ENCODE measurements at regions not wholly inside any gene's neighbourhood (a gene's known extent, or its start where the extent isn't known, plus 50 kb on each side); places are given as distances from the start of the nearest gene placed in this dataset.

- no peaks in the 10 kb centered on the region for H3K4me1 ChIP-seq (replicated peaks)
- no peak for TF ChIP-seq CTCF (IDR thresholded peaks at IDR 0.05)
- intact Hi-C loops (cut with DNase I) = no loop called here
- H3K4me3 ChIP-seq = no peak overlapping the region
- H3K27ac ChIP-seq = no peak overlapping the region
- no peaks in the 10 kb centered on the region for H3K36me3 ChIP-seq
- WGBS = 77% methylated on average over 3 of the region's 3 CpGs
- no peaks in the 10 kb centered on the region for H3K27me3 ChIP-seq (replicated peaks; ENCODE audit: insufficient read depth)
- no peak for DNase-seq (ENCODE audit: low spot score)
- no peaks in the 10 kb centered on the region for H3K9me3 ChIP-seq
Observed at GRCh38 chr2:221216636-221217035, 355.5 kb downstream of the EPHA4 start.

- Histone ChIP-seq H3K4me3 (no peak overlapping the region), H3K27me3 (replicated peaks; ENCODE audit: insufficient read depth) (no peaks in the 10 kb centered on the region), H3K27ac (no peak overlapping the region), H3K36me3 (no peaks in the 10 kb centered on the region), H3K4me1 (replicated peaks) (no peaks in the 10 kb centered on the region), H3K9me3 (no peaks in the 10 kb centered on the region)
- no peak for DNase-seq (ENCODE audit: low spot score)
- WGBS = 100% methylated on average over 2 of the region's 2 CpGs
- intact Hi-C loops (cut with DNase I) = no loop called here
- no peak for TF ChIP-seq POLR2A (IDR thresholded peaks at IDR 0.05)
- TF ChIP-seq CTCF (IDR thresholded peaks at IDR 0.05) = no peak
- no peak for TF ChIP-seq POLR2AphosphoS5 (IDR thresholded peaks at IDR 0.05)
Observed at GRCh38 chr2:221225752-221226151, 346.4 kb downstream of the EPHA4 start.

GRCh38 chr2:221228214-221228769 is 343.8 kb downstream of the EPHA4 start:
- no peaks in the 10 kb centered on the region for H3K9me3 ChIP-seq
- H3K4me1 ChIP-seq (replicated peaks) = no peaks in the 10 kb centered on the region
- no peaks in the 10 kb centered on the region for H3K27me3 ChIP-seq (replicated peaks; ENCODE audit: insufficient read depth)
- intact Hi-C loops (cut with DNase I) = no loop called here
- no peaks in the 10 kb centered on the region for H3K36me3 ChIP-seq
- TF ChIP-seq POLR2AphosphoS5 (IDR thresholded peaks at IDR 0.05) (no peak), CTCF (IDR thresholded peaks at IDR 0.05) (no peak), POLR2A (IDR thresholded peaks at IDR 0.05) (no peak)
- no peak overlapping the region for H3K4me3 ChIP-seq
- DNase-seq (ENCODE audit: low spot score) = no peak
- H3K27ac ChIP-seq = no peak overlapping the region
- 47% methylated on average over 3 of the region's 3 CpGs for WGBS

GRCh38 chr2:221229099-221229498 is 343.0 kb downstream of the EPHA4 start:
- TF ChIP-seq POLR2A (IDR thresholded peaks at IDR 0.05) = no peak
- no peak for TF ChIP-seq POLR2AphosphoS5 (IDR thresholded peaks at IDR 0.05)
- no peak for TF ChIP-seq CTCF (IDR thresholded peaks at IDR 0.05)
- intact Hi-C loops (cut with DNase I) = no loop called here
- no peak overlapping the region for H3K4me3 ChIP-seq
- no peaks in the 10 kb centered on the region for H3K36me3 ChIP-seq
- no peak overlapping the region for H3K27ac ChIP-seq
- H3K27me3 ChIP-seq (replicated peaks; ENCODE audit: insufficient read depth) = no peaks in the 10 kb centered on the region
- no peak for DNase-seq (ENCODE audit: low spot score)
- no peaks in the 10 kb centered on the region for H3K9me3 ChIP-seq
- no peaks in the 10 kb centered on the region for H3K4me1 ChIP-seq (replicated peaks)

GRCh38 chr2:221231511-221231910 is 340.6 kb downstream of the EPHA4 start:
- H3K27me3 ChIP-seq (replicated peaks; ENCODE audit: insufficient read depth) = no peaks in the 10 kb centered on the region
- no peak overlapping the region for H3K27ac ChIP-seq
- TF ChIP-seq POLR2A (IDR thresholded peaks at IDR 0.05) = no peak
- no peak for TF ChIP-seq CTCF (IDR thresholded peaks at IDR 0.05)
- no peak for TF ChIP-seq POLR2AphosphoS5 (IDR thresholded peaks at IDR 0.05)
- H3K36me3 ChIP-seq = no peaks in the 10 kb centered on the region
- H3K4me1 ChIP-seq (replicated peaks) = no peaks in the 10 kb centered on the region
- intact Hi-C loops (cut with DNase I) = no loop called here
- DNase-seq (ENCODE audit: low spot score) = no peak
- 92% methylated on average over 3 of the region's 3 CpGs for WGBS
- no peak overlapping the region for H3K4me3 ChIP-seq
- H3K9me3 ChIP-seq = no peaks in the 10 kb centered on the region
